Liver (tissue), 3 donors: ENCODE measurements at regions not wholly inside any gene's neighbourhood (a gene's known extent, or its start where the extent isn't known, plus 50 kb on each side); places are given as distances from the start of the nearest gene placed in this dataset.

Source experiments
- EGR1 ChIP-seq, 2 donors: IDR thresholded peaks; 2 replicates each; pipeline ENCODE4 v1.6.1; 2016 to 2018; ENCODE audit warnings: antibody characterized with exemption in 2 of 2, low read depth in 2 of 2
- HNF4G ChIP-seq: IDR thresholded peaks from 2 replicates; pipeline ENCODE4 v1.6.1; 2016; ENCODE audit warnings: antibody characterized with exemption
- RAD21 ChIP-seq, 2 donors: IDR thresholded peaks; 2 replicates each; pipeline ENCODE4 v1.6.1; 2016; ENCODE audit warnings: antibody characterized with exemption in 2 of 2, mild to moderate bottlenecking in 2 of 2
- RXRA ChIP-seq, 2 donors: IDR thresholded peaks; 2 replicates each; pipeline ENCODE4 v1.6.1; 2017 to 2018; ENCODE audit warnings: antibody characterized with exemption in 2 of 2, mild to moderate bottlenecking in 1 of 2
- SP1 ChIP-seq: IDR thresholded peaks from 2 replicates; pipeline ENCODE4 v1.6.1; 2018; ENCODE audit warnings: antibody characterized with exemption, mild to moderate bottlenecking
- TAF1 ChIP-seq: conservative IDR thresholded peaks from 2 replicates; pipeline ENCODE4 v1.6.1; 2016; ENCODE audit warnings: antibody characterized with exemption, mild to moderate bottlenecking
- TF ChIP-seq, protein P1 (sequence below): IDR thresholded peaks from 2 replicates; pipeline ENCODE4 v1.6.1; 2016; ENCODE audit warnings: antibody characterized with exemption
- TF ChIP-seq, protein P2 (sequence below): fragments of 150-350 bp; IDR thresholded peaks from 2 replicates; pipeline ENCODE4 v1.5.1; 2017; ENCODE audit warnings: improper control_type of control experiment, low read depth, low read length; ENCODE audit not compliant: missing input control
- TF ChIP-seq, protein P3 (sequence below): IDR thresholded peaks from 2 replicates; pipeline ENCODE4 v1.6.1; 2016; ENCODE audit warnings: antibody characterized with exemption
- TF ChIP-seq, protein P4 (sequence below): IDR thresholded peaks from 2 replicates; pipeline ENCODE4 v1.6.1; 2016; ENCODE audit warnings: antibody characterized with exemption, mild to moderate bottlenecking
- TF ChIP-seq, protein P5 (sequence below): IDR thresholded peaks from 2 replicates; pipeline ENCODE4 v1.6.1; 2016; ENCODE audit warnings: antibody characterized with exemption
- donor health status: healthy.
- donor health status: healthy.

DNA sequence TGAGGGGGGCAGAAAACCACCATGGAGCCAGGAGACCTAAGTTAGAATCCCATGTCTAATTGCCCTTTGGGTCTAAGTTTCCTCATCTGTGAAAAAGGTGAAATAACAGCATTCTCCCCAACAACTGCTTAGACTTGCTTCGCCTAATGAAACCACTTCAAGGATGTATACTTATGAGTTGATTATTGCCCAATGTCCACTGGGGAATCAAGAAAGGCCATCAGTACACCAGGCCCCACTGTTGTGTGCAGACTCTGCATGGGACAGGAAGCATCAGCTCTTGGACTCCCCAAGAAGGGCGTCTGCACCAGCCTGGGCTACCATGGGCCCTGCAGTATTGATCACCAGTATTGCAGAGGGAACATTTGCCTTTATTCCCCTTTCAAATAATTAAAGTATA, 189.6 kb downstream of the MAFB start:
- TF ChIP-seq, protein P1, sequence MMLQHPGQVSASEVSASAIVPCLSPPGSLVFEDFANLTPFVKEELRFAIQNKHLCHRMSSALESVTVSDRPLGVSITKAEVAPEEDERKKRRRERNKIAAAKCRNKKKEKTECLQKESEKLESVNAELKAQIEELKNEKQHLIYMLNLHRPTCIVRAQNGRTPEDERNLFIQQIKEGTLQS: no peak
- no peak for TF ChIP-seq RAD21 (IDR thresholded peaks at IDR 0.05)
- TF ChIP-seq, protein P2, sequence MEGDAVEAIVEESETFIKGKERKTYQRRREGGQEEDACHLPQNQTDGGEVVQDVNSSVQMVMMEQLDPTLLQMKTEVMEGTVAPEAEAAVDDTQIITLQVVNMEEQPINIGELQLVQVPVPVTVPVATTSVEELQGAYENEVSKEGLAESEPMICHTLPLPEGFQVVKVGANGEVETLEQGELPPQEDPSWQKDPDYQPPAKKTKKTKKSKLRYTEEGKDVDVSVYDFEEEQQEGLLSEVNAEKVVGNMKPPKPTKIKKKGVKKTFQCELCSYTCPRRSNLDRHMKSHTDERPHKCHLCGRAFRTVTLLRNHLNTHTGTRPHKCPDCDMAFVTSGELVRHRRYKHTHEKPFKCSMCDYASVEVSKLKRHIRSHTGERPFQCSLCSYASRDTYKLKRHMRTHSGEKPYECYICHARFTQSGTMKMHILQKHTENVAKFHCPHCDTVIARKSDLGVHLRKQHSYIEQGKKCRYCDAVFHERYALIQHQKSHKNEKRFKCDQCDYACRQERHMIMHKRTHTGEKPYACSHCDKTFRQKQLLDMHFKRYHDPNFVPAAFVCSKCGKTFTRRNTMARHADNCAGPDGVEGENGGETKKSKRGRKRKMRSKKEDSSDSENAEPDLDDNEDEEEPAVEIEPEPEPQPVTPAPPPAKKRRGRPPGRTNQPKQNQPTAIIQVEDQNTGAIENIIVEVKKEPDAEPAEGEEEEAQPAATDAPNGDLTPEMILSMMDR: no peak
- TF ChIP-seq, protein P3, sequence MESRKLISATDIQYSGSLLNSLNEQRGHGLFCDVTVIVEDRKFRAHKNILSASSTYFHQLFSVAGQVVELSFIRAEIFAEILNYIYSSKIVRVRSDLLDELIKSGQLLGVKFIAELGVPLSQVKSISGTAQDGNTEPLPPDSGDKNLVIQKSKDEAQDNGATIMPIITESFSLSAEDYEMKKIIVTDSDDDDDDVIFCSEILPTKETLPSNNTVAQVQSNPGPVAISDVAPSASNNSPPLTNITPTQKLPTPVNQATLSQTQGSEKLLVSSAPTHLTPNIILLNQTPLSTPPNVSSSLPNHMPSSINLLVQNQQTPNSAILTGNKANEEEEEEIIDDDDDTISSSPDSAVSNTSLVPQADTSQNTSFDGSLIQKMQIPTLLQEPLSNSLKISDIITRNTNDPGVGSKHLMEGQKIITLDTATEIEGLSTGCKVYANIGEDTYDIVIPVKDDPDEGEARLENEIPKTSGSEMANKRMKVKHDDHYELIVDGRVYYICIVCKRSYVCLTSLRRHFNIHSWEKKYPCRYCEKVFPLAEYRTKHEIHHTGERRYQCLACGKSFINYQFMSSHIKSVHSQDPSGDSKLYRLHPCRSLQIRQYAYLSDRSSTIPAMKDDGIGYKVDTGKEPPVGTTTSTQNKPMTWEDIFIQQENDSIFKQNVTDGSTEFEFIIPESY: no peak
- TF ChIP-seq EGR1 (IDR thresholded peaks at IDR 0.05; ENCODE audit: low read depth in 2 of 2): no peak
- TF ChIP-seq, protein P4, sequence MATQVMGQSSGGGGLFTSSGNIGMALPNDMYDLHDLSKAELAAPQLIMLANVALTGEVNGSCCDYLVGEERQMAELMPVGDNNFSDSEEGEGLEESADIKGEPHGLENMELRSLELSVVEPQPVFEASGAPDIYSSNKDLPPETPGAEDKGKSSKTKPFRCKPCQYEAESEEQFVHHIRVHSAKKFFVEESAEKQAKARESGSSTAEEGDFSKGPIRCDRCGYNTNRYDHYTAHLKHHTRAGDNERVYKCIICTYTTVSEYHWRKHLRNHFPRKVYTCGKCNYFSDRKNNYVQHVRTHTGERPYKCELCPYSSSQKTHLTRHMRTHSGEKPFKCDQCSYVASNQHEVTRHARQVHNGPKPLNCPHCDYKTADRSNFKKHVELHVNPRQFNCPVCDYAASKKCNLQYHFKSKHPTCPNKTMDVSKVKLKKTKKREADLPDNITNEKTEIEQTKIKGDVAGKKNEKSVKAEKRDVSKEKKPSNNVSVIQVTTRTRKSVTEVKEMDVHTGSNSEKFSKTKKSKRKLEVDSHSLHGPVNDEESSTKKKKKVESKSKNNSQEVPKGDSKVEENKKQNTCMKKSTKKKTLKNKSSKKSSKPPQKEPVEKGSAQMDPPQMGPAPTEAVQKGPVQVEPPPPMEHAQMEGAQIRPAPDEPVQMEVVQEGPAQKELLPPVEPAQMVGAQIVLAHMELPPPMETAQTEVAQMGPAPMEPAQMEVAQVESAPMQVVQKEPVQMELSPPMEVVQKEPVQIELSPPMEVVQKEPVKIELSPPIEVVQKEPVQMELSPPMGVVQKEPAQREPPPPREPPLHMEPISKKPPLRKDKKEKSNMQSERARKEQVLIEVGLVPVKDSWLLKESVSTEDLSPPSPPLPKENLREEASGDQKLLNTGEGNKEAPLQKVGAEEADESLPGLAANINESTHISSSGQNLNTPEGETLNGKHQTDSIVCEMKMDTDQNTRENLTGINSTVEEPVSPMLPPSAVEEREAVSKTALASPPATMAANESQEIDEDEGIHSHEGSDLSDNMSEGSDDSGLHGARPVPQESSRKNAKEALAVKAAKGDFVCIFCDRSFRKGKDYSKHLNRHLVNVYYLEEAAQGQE: no peak
- no peak for TF ChIP-seq TAF1
- TF ChIP-seq, protein P5, sequence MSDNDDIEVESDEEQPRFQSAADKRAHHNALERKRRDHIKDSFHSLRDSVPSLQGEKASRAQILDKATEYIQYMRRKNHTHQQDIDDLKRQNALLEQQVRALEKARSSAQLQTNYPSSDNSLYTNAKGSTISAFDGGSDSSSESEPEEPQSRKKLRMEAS: no peak
- no peak for TF ChIP-seq SP1
- no peak for TF ChIP-seq HNF4G
- no peak for TF ChIP-seq RXRA (IDR thresholded peaks at IDR 0.05)
